GM19463 (cell line): ENCODE measurements at regions not wholly inside any gene's neighbourhood (a gene's known extent, or its start where the extent isn't known, plus 50 kb on each side); places are given as distances from the start of the nearest gene placed in this dataset.
"Not testable (repeated sequence)": the region's sequence is repeated elsewhere in the genome, so short reads cannot be mapped to it uniquely, and the experiment has no call there.

Experiments
- ATAC-seq: cut with Tn5 transposase; IDR thresholded peaks from one replicate; pipeline ENCODE4 v1.9.1; 2021; ENCODE audit warnings: mild to moderate bottlenecking, moderate library complexity; ENCODE audit not compliant: unreplicated experiment

GRCh38 chr4:1561286-1561990, 122.7 kb downstream of the FAM53A start:
- ATAC-seq: no peak

- ATAC-seq: no peak
Observed at GRCh38 chr4:1559896-1560650, 124.0 kb downstream of the FAM53A start.

GRCh38 chr4:1558205-1558604, 125.9 kb downstream of the FAM53A start:
- ATAC-seq: no peak

GRCh38 chr4:1557221-1557597, 126.9 kb downstream of the FAM53A start:
- ATAC-seq: no peak

GRCh38 chr4:1556541-1557220, 127.4 kb downstream of the FAM53A start:
- no peak for ATAC-seq

- no peak for ATAC-seq
Observed at GRCh38 chr4:1554876-1555265, 129.2 kb downstream of the FAM53A start.

- no peak for ATAC-seq
Observed at GRCh38 chr4:1554246-1554875, 129.8 kb downstream of the FAM53A start.

- no peak for ATAC-seq
Observed at GRCh38 chr4:1553365-1553764, 130.7 kb downstream of the FAM53A start.

- ATAC-seq: no peak
Observed at GRCh38 chr4:1552451-1552850, 131.7 kb downstream of the FAM53A start.

- no peak for ATAC-seq
Observed at GRCh38 chr4:1551211-1551610, 132.9 kb downstream of the FAM53A start.

GRCh38 chr4:1550122-1551070, 133.7 kb downstream of the FAM53A start:
- no peak for ATAC-seq

GRCh38 chr4:1549638-1550035, 134.5 kb downstream of the FAM53A start:
- no peak for ATAC-seq

- not testable (repeated sequence) for ATAC-seq
Observed at GRCh38 chr4:1548827-1549637, 135.1 kb downstream of the FAM53A start.

GRCh38 chr4:1547856-1548826, 136.0 kb downstream of the FAM53A start:
- no peak for ATAC-seq

GRCh38 chr4:1547131-1547855, 136.8 kb downstream of the FAM53A start:
- ATAC-seq: no peak

GRCh38 chr4:1544861-1545281, 138.6 kb upstream of the NKX1-1 start:
- no peak for ATAC-seq

GRCh38 chr4:1544435-1544834, 138.2 kb upstream of the NKX1-1 start:
- not testable (repeated sequence) for ATAC-seq

- no peak for ATAC-seq
Observed at GRCh38 chr4:1543976-1544375, 137.7 kb upstream of the NKX1-1 start.
